ENCODE measurements at regions not wholly inside any gene's neighbourhood (a gene's known extent, or its start where the extent isn't known, plus 50 kb on each side); places are given as distances from the start of the nearest gene placed in this dataset.

GRCh38 chr2:190782264-190782663 lies 98.4 kb upstream of the GLS start:
- no peak for DNase-seq
- no peak overlapping the region for H3K4me3 ChIP-seq
- H3K27ac ChIP-seq = no peak overlapping the region
- TF ChIP-seq CTCF (IDR thresholded peaks at IDR 0.05) (no peak), POLR2A (IDR thresholded peaks at IDR 0.05) (no peak)
- H3K9me3 ChIP-seq = no peaks in the 10 kb centered on the region
- H3K36me3 ChIP-seq = no peaks in the 10 kb centered on the region
- peaks cover 0 to 5% (median 0%) of the 10 kb centered on the region in 4 donors for H3K4me1 ChIP-seq
- H3K27me3 ChIP-seq = no peaks in the 10 kb centered on the region

- TF ChIP-seq POLR2A (IDR thresholded peaks at IDR 0.05) (no peak), CTCF (IDR thresholded peaks at IDR 0.05) (no peak)
- H3K4me1 ChIP-seq = peaks cover 0 to 5% (median 0%) of the 10 kb centered on the region in 4 donors
These were observed 96.9 kb upstream of the GLS start for GRCh38 chr2:190783513-190784263.

GRCh38 chr2:190785334-190785733 lies 95.3 kb upstream of the GLS start:
- no peak overlapping the region for H3K4me3 ChIP-seq
- no peak for DNase-seq
- peaks cover 0 to 5% (median 0%) of the 10 kb centered on the region in 4 donors for H3K4me1 ChIP-seq
- H3K27me3 ChIP-seq = no peaks in the 10 kb centered on the region
- no peaks in the 10 kb centered on the region for H3K9me3 ChIP-seq
- no peak for TF ChIP-seq CTCF (IDR thresholded peaks at IDR 0.05)
- TF ChIP-seq POLR2A (IDR thresholded peaks at IDR 0.05) = no peak
- no peaks in the 10 kb centered on the region for H3K36me3 ChIP-seq
- no peak overlapping the region for H3K27ac ChIP-seq

More at GRCh38 chr2:190783513-190784263, 96.9 kb upstream of the GLS start:
- Histone ChIP-seq H3K4me3 (no peak overlapping the region), H3K27me3 (no peaks in the 10 kb centered on the region), H3K27ac (no peak overlapping the region), H3K36me3 (no peaks in the 10 kb centered on the region), H3K9me3 (no peaks in the 10 kb centered on the region)
- no peak for DNase-seq

GRCh38 chr2:190786404-190787166 lies 94.0 kb upstream of the GLS start:
- H3K4me1 ChIP-seq = no peaks in the 10 kb centered on the region
- no peaks in the 10 kb centered on the region for H3K9me3 ChIP-seq
- no peak overlapping the region for H3K27ac ChIP-seq
- H3K27me3 ChIP-seq = no peaks in the 10 kb centered on the region
- no peak overlapping the region for H3K4me3 ChIP-seq
- DNase-seq = no peak
- no peaks in the 10 kb centered on the region for H3K36me3 ChIP-seq
- TF ChIP-seq CTCF (IDR thresholded peaks at IDR 0.05) (no peak), POLR2A (IDR thresholded peaks at IDR 0.05) (no peak)

- no peak overlapping the region for H3K4me3 ChIP-seq
- no peaks in the 10 kb centered on the region for H3K4me1 ChIP-seq
- TF ChIP-seq POLR2A (IDR thresholded peaks at IDR 0.05) (no peak), CTCF (IDR thresholded peaks at IDR 0.05) (no peak)
- H3K27ac ChIP-seq = no peak overlapping the region
- no peaks in the 10 kb centered on the region for H3K36me3 ChIP-seq
- DNase-seq = no peak
- H3K27me3 ChIP-seq = no peaks in the 10 kb centered on the region
- H3K9me3 ChIP-seq = no peaks in the 10 kb centered on the region
These were observed 92.8 kb upstream of the GLS start for GRCh38 chr2:190787743-190788235.

All from Peyer's patch (tissue), 4 donors.